GM13976 (cell line): ENCODE measurements at regions not wholly inside any gene's neighbourhood (a gene's known extent, or its start where the extent isn't known, plus 50 kb on each side); places are given as distances from the start of the nearest gene placed in this dataset.

ENCODE experiments used
- DNase-seq: peaks from one replicate; pipeline ENCODE4 v3.0.0; 2012; ENCODE audit warnings: low spot score
- in situ Hi-C: fragments of 300-500 bp; cut with MboI; formaldehyde crosslinking; loops from one replicate; pipeline ENCODE4 v1.12.0; 2022; ENCODE audit warnings: low sequenced_read_pairs, mixed read lengths, inconsistent platforms; ENCODE audit not compliant: unreplicated experiment
- TF ChIP-seq, protein P1 (sequence below): IDR thresholded peaks from 2 replicates; pipeline ENCODE4 v1.5.1; 2012; ENCODE audit warnings: borderline replicate concordance, mild to moderate bottlenecking; ENCODE audit not compliant: insufficient read depth; ENCODE audit errors: extremely low read depth, missing control alignments, control extremely low read depth

DNA sequence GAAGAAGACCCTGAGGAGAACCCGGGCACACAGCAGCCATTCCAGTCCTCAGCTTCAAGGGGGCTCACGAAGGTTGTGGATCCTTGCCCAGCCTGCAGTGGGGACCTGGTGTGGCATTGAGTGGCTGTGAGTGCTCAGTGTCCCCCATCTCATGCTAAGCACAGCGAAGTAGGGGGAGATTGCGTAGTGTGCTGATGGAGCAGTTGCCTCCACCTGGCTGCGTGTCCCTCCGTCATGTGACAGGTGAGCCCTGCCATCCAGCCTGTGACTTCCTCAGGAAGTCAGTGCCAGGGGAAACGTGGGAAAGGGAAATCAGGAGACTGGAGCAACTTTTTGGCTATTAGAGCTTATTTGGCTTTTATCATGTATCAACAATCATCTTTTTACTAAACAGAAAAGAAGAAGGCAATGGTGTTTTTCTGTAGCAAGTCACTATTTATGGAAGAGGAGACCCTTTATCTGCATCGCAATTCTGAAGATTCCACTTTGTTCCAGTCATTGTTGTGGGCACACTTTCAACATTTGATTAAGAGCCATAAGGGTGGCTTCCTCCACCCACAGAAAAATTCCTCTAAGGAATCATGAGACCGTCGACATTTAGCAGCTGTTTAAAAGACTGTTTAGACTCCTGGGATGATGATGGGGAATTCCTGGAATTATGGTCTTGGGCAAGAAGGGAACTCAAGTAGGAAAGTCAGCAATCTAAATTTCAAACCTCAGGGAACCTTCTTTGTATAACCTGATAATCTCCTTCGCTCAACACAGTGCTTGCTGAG lies 126.8 kb upstream of the SPATA13 start:
- DNase-seq: no peak
- in situ Hi-C loops: no loop called here

DNA sequence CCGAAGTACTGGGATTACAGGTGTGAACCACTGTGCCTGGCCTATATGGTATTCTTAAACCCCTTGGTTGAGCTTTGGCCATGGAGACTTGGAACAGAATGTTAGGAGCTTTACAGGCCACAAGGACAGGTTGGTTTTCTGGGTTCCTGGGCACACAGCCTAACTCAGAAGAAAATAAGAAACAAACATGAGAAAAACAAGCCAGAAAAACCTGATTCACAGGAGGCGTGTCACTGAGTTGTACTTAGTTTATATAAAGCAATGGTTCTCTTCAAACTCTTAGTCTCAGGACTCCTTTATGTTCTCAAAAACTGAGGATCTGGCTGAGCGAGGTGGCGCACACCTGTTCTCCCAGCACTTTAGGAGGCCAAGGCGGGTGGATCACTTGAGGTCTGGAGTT lies 125.1 kb upstream of the SPATA13 start:
- no peak for DNase-seq
- in situ Hi-C loops: no loop called here
- TF ChIP-seq, protein P1, sequence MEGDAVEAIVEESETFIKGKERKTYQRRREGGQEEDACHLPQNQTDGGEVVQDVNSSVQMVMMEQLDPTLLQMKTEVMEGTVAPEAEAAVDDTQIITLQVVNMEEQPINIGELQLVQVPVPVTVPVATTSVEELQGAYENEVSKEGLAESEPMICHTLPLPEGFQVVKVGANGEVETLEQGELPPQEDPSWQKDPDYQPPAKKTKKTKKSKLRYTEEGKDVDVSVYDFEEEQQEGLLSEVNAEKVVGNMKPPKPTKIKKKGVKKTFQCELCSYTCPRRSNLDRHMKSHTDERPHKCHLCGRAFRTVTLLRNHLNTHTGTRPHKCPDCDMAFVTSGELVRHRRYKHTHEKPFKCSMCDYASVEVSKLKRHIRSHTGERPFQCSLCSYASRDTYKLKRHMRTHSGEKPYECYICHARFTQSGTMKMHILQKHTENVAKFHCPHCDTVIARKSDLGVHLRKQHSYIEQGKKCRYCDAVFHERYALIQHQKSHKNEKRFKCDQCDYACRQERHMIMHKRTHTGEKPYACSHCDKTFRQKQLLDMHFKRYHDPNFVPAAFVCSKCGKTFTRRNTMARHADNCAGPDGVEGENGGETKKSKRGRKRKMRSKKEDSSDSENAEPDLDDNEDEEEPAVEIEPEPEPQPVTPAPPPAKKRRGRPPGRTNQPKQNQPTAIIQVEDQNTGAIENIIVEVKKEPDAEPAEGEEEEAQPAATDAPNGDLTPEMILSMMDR: no peak

More for the DNA sequence above, 126.8 kb upstream of the SPATA13 start:
- TF ChIP-seq, protein P1: no peak

DNA sequence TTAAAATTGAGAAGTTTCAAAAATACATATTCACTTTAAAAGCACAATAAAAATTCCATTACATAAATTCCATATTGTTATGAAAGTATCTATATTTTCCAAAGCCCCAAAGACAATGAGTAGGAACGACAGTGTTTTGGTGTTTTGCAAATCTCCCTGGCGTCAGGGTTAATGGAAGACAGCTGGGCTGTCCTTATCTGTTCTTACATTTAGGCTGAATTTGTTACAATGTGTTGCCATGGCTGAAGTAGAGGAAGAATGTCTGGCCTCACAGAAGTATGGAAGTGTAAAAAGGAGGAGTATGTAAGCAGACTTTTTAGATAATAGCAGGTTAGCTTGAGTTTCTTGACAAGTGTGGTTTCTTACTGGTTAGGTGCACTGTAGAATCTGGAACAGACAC lies 124.4 kb upstream of the SPATA13 start:
- no peak for DNase-seq
- in situ Hi-C loops: no loop called here

DNA sequence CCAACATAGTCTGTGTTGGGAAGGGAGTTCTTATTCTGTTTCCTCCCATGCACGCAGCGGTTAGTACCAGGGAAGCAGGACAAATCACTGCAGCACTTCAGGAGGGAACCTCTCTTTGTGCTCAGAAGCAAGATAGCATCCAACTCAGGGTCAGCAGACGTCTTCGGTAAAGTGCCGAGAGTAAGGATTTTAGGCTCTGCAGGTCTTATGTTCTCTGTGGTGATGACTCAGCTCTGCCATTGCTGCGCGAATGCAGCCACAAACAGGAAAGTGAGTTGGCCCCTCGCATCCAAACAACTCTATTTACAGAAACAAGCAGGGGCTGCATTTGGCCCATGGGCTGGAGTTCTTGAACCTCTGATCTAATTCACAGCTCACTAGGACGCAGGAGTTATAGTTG lies 122.1 kb upstream of the SPATA13 start:
- DNase-seq: no peak
- TF ChIP-seq, protein P1: no peak
- in situ Hi-C loops: no loop called here

More for the DNA sequence above, 124.4 kb upstream of the SPATA13 start:
- TF ChIP-seq, protein P1: no peak

GRCh38 chr13:24038841-24039330 lies 121.6 kb upstream of the SPATA13 start:
- in situ Hi-C loops: no loop called here
- TF ChIP-seq, protein P1: no peak
- no peak for DNase-seq

GRCh38 chr13:24039621-24040475 lies 120.7 kb upstream of the SPATA13 start:
- DNase-seq: peak; percentile 44
- TF ChIP-seq, protein P1: no peak
- in situ Hi-C loops: loop anchor here (10.0 kb wide), 1 partner anchor 185 kb away; no protein-coding TSS in a partner anchor
